Gastrocnemius medialis (tissue), 4 donors: ENCODE measurements at regions not wholly inside any gene's neighbourhood (a gene's known extent, or its start where the extent isn't known, plus 50 kb on each side); places are given as distances from the start of the nearest gene placed in this dataset.

Experiments
- ATAC-seq, 2 donors: fragments of 150-250 bp; one replicate each; pipeline ENCODE4 v1.9.1; 2016
- DNase-seq, 2 donors: peaks; one replicate each; pipeline ENCODE4 v3.0.0-alpha.2; 2019
- H3K27ac ChIP-seq, 4 donors: fragments of 200-600 bp; sonication (generic); 1 replicate in 1 of 4; 2 replicates in 3 of 4; pipeline ENCODE4 v1.5.1; 2016 to 2018; ENCODE audit warnings: mild to moderate bottlenecking in 2 of 4, moderate library complexity in 1 of 4
- H3K27me3 ChIP-seq, 3 donors: fragments of 200-600 bp; sonication (generic) in 2 of 3; 1 replicate in 1 of 3; 2 replicates in 2 of 3; pipeline versions ENCODE4 v1.5.1 to v1.6.0; 2016 to 2019; ENCODE audit warnings: mild to moderate bottlenecking in 1 of 3, moderate library complexity in 1 of 3
- H3K36me3 ChIP-seq, 2 donors: fragments of 200-600 bp; sonication (generic) in 1 of 2; one replicate each; pipeline ENCODE4 v1.5.1; 2017 to 2018
- H3K4me1 ChIP-seq, 2 donors: fragments of 200-600 bp; sonication (generic) in 1 of 2; one replicate each; pipeline ENCODE4 v1.5.1; 2016 to 2017; ENCODE audit warnings: mild to moderate bottlenecking in 2 of 2
- H3K4me3 ChIP-seq, 4 donors: fragments of 200-600 bp; sonication (generic) in 3 of 4; 1 replicate in 1 of 4; 2 replicates in 3 of 4; pipeline ENCODE4 v1.5.1; 2016 to 2019; ENCODE audit warnings: mild to moderate bottlenecking in 2 of 4
- H3K9me3 ChIP-seq, 3 donors: fragments of 200-600 bp; sonication (generic) in 2 of 3; 1 replicate in 1 of 3; 2 replicates in 2 of 3; pipeline ENCODE4 v1.5.1; 2016 to 2019
- POLR2A ChIP-seq, 2 donors: fragments of 450-650 bp; IDR thresholded peaks; one replicate each; pipeline ENCODE4 v1.6.1; 2017; ENCODE audit warnings: antibody characterized with exemption in 2 of 2, mild to moderate bottlenecking in 2 of 2, moderate library complexity in 2 of 2
- in situ Hi-C, 4 donors: fragments of 200-750 bp; cut with MboI; loops; one replicate each; pipeline versions ENCODE4 v1.15.0 to v1.8.0; 2017; ENCODE audit warnings: low sequenced_read_pairs in 4 of 4
- intact Hi-C: fragments of 100-400 bp; cut with DNase I; formaldehyde crosslinking; loops from one replicate; pipeline ENCODE4 v1.15.1; 2023; ENCODE audit warnings: low total_unique reads
- TF ChIP-seq, protein P1 (sequence below), 5 experiments: fragments of 450-650 bp in 3 of 5; fragments of 200-600 bp in 2 of 5; sonication (generic) in 2 of 5; IDR thresholded peaks in 4 of 5; conservative IDR thresholded peaks in 1 of 5; 1 replicate in 4 of 5; 2 replicates in 1 of 5; pipeline ENCODE4 v1.5.1; 2016 to 2019; ENCODE audit warnings: antibody characterized with exemption in 5 of 5, mild to moderate bottlenecking in 3 of 5, moderate library complexity in 3 of 5

DNA sequence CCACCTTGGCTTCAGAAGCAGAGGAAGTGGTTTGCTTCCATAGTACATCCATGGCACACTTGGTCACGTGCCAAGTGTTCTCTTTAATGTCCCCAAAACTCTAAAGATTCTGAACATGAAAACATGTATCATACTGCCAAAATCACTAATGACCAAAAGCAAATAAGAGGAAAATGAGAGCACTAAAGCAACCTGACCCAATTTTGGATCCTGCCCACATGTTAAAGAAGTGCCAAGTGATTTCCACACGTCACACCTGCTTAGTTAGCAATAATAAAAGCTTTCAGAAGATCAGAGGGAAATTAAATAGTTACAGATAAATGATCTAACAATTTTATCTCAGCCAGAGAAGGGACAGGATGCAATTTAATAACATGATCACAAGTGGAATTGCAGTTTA, 1170.0 kb downstream of the XPNPEP1 start:
- H3K4me1 ChIP-seq: no peaks in the 10 kb centered on the region
- in situ Hi-C loops: no loop called here
- H3K36me3 ChIP-seq: no peaks in the 10 kb centered on the region
- no peak for ATAC-seq
- H3K4me3 ChIP-seq: no peak overlapping the region
- intact Hi-C loops: no loop called here
- TF ChIP-seq POLR2A (IDR thresholded peaks at IDR 0.05): no peak
- TF ChIP-seq, protein P1, sequence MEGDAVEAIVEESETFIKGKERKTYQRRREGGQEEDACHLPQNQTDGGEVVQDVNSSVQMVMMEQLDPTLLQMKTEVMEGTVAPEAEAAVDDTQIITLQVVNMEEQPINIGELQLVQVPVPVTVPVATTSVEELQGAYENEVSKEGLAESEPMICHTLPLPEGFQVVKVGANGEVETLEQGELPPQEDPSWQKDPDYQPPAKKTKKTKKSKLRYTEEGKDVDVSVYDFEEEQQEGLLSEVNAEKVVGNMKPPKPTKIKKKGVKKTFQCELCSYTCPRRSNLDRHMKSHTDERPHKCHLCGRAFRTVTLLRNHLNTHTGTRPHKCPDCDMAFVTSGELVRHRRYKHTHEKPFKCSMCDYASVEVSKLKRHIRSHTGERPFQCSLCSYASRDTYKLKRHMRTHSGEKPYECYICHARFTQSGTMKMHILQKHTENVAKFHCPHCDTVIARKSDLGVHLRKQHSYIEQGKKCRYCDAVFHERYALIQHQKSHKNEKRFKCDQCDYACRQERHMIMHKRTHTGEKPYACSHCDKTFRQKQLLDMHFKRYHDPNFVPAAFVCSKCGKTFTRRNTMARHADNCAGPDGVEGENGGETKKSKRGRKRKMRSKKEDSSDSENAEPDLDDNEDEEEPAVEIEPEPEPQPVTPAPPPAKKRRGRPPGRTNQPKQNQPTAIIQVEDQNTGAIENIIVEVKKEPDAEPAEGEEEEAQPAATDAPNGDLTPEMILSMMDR (IDR thresholded peaks at IDR 0.05 in 4 of 5, conservative IDR thresholded peaks at IDR 0.05 in 1 of 5): no peak
- no peak overlapping the region for H3K27ac ChIP-seq
- no peaks in the 10 kb centered on the region for H3K9me3 ChIP-seq
- no peak for DNase-seq
- no peaks in the 10 kb centered on the region for H3K27me3 ChIP-seq

DNA sequence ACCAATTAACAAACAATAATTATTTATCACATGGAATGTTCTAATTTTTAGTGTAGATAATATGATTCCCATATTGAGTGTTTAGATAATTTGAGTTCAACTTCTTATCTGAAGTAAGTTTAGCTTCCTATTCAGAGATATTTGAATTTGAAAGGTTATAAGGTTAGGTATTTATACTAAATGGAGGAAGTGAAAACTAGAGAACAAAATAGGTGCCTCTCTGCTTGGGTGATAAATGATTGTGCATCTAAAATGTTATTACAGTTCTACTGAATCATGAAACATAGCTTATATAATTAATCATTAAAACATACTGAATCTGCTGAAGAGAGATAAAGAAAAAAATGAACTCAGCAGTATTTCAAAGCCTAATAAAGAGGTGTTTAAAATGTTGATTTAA, 1174.3 kb downstream of the XPNPEP1 start:
- Histone ChIP-seq H3K27me3 (no peaks in the 10 kb centered on the region), H3K27ac (no peak overlapping the region), H3K9me3 (no peaks in the 10 kb centered on the region), H3K4me1 (no peaks in the 10 kb centered on the region), H3K36me3 (no peaks in the 10 kb centered on the region), H3K4me3 (no peak overlapping the region)
- intact Hi-C loops: no loop called here
- in situ Hi-C loops: no loop called here
- ATAC-seq (no peak), DNase-seq (no peak)
- TF ChIP-seq POLR2A (IDR thresholded peaks at IDR 0.05): no peak
- TF ChIP-seq, protein P1 (IDR thresholded peaks at IDR 0.05 in 4 of 5, conservative IDR thresholded peaks at IDR 0.05 in 1 of 5): no peak

DNA sequence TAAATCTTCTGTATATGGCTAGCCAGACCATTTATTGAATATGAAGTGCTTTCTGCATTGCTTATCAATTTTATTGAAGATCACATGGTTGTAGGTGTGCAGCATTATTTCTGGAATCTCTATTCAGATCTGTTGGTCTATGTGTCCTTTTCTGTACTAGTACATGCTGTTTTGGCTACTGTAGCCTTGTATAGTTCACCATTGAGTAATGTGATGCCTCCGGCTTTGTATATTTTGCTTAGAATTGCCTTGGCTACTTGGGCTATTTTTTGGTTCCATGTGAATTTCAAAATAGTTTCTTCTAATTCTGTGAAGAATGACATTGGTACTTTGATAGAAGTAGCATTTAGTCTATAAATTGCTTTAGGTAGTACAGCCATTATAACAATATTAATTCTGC, 1187.2 kb downstream of the XPNPEP1 start:
- H3K27me3 ChIP-seq: no peaks in the 10 kb centered on the region
- intact Hi-C loops: no loop called here
- in situ Hi-C loops: no loop called here
- no peak for DNase-seq
- H3K9me3 ChIP-seq: no peaks in the 10 kb centered on the region
- no peak for ATAC-seq
- H3K36me3 ChIP-seq: no peaks in the 10 kb centered on the region
- no peak overlapping the region for H3K27ac ChIP-seq
- TF ChIP-seq POLR2A (IDR thresholded peaks at IDR 0.05): no peak
- TF ChIP-seq, protein P1 (IDR thresholded peaks at IDR 0.05 in 4 of 5, conservative IDR thresholded peaks at IDR 0.05 in 1 of 5): no peak
- no peaks in the 10 kb centered on the region for H3K4me1 ChIP-seq
- H3K4me3 ChIP-seq: no peak overlapping the region

DNA sequence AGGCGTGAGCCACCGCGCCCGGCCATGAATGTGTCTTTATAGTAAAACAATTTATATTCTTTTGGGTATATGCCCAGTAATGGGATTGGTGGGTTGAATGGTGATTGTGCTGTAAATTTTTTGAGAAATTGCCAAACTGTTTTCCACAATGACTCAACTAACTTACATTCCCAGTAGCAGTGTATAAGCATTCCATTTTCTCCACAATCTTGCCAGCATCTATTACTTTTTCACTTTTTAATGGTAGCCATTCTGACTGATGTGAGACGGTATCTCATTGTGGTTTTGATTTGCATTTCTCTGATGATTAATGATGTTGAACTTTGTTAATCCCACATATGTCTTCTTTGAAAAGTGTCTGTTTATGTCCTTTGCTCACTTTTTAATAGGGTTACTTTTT, 1187.9 kb downstream of the XPNPEP1 start:
- Histone ChIP-seq H3K4me1 (no peaks in the 10 kb centered on the region), H3K9me3 (no peaks in the 10 kb centered on the region), H3K27ac (no peak overlapping the region), H3K27me3 (no peaks in the 10 kb centered on the region), H3K4me3 (no peak overlapping the region), H3K36me3 (no peaks in the 10 kb centered on the region)
- DNase-seq (no peak), ATAC-seq (no peak)
- intact Hi-C loops (no loop called here), in situ Hi-C loops (no loop called here)
- TF ChIP-seq POLR2A (IDR thresholded peaks at IDR 0.05): no peak
- TF ChIP-seq, protein P1 (IDR thresholded peaks at IDR 0.05 in 4 of 5, conservative IDR thresholded peaks at IDR 0.05 in 1 of 5): no peak

DNA sequence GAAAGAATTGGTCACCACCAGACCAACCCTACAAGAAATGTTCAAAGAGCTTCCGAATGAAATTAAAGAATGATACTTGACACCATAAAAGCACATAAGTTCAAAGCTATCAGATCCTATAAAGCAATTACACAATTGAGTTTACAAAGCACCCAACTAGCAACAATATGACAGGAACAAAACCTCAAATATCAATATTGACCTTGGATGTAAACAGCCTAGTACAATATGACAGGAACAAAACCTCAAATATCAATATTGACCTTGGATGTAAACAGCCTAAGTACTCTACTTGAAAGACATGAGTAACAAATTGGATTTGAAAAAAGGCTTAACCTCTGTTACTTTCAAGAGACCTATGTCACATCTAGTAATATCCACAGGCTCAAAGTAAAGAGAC, 1201.4 kb downstream of the XPNPEP1 start:
- no peak for ATAC-seq
- H3K4me3 ChIP-seq: no peak overlapping the region
- H3K27ac ChIP-seq: no peak overlapping the region
- no peaks in the 10 kb centered on the region for H3K9me3 ChIP-seq
- in situ Hi-C loops: no loop called here
- no peaks in the 10 kb centered on the region for H3K27me3 ChIP-seq
- DNase-seq: no peak
- no peak for TF ChIP-seq POLR2A (IDR thresholded peaks at IDR 0.05)
- TF ChIP-seq, protein P1 (IDR thresholded peaks at IDR 0.05 in 4 of 5, conservative IDR thresholded peaks at IDR 0.05 in 1 of 5): no peak
- no peaks in the 10 kb centered on the region for H3K36me3 ChIP-seq
- intact Hi-C loops: no loop called here
- no peaks in the 10 kb centered on the region for H3K4me1 ChIP-seq
